ENCODE measurements at regions not wholly inside any gene's neighbourhood (a gene's known extent, or its start where the extent isn't known, plus 50 kb on each side); places are given as distances from the start of the nearest gene placed in this dataset.

- no peak for TF ChIP-seq MTA1 (CRISPR knock-in tag; IDR thresholded peaks at IDR 0.05; ENCODE audit: borderline replicate concordance)
- TF ChIP-seq DPF2 (CRISPR knock-in tag; IDR thresholded peaks at IDR 0.05; ENCODE audit: borderline replicate concordance, low read depth), result no peak
- no peak for TF ChIP-seq SP1 (IDR thresholded peaks at IDR 0.05)
- no peak for TF ChIP-seq SP1 (CRISPR knock-in tag; IDR thresholded peaks at IDR 0.05)
- no peak for TF ChIP-seq ZSCAN31 (CRISPR knock-in tag; IDR thresholded peaks at IDR 0.05; ENCODE audit: low read depth)
- no peak for TF ChIP-seq ZMYM2 (CRISPR knock-in tag; IDR thresholded peaks at IDR 0.05)
- no peak for TF ChIP-seq HNF4A (CRISPR knock-in tag; IDR thresholded peaks at IDR 0.05)
Observed at GRCh38 chr5:8700222-8700621, 831.3 kb downstream of the MTRR start (continued).

- Histone ChIP-seq H2AFZ (ENCODE audit: low read length) (no peak overlapping the region), H3K79me2 (ENCODE audit: insufficient read depth, low read length) (no peaks in the 10 kb centered on the region), H4K20me1 (ENCODE audit: insufficient read depth, low read length) (no peaks in the 10 kb centered on the region), H3K9ac (ENCODE audit: insufficient read depth, low read depth, low read length) (no peak overlapping the region), H3K4me2 (ENCODE audit: low read depth, low read length) (no peak overlapping the region), H3K9me3 (ENCODE audit: low read length) (peaks cover 63% of the 10 kb centered on the region), H3K4me1 (ENCODE audit: insufficient read depth, low read length) (no peaks in the 10 kb centered on the region), H3K36me3 (replicated peaks in 1 of 2; ENCODE audit: control insufficient read depth in 1 of 2, insufficient read depth in 2 of 2, low read length in 2 of 2) (no peaks in the 10 kb centered on the region), H3K27ac (ENCODE audit: extremely low read length, insufficient read depth, low read length) (no peak overlapping the region), H3K27me3 (ENCODE audit: control insufficient read depth in 1 of 2, insufficient read depth in 2 of 2, low read length in 2 of 2) (no peaks in the 10 kb centered on the region), H3K4me3 (replicated peaks in 1 of 3; ENCODE audit: insufficient read depth in 1 of 3, low read depth in 2 of 3, low read length in 3 of 3) (no peak overlapping the region)
- intact Hi-C loops (cut with micrococcal nuclease; ENCODE audit: unreplicated experiment) (no loop called here), in situ Hi-C loops (cut with HindIII; ENCODE audit: extremely low pct_ligation_motif_present, low pct_unique_long_range_greater_than_20kb) (no loop called here)
- no peak for FAIRE-seq
- POLR2A ChIA-PET, result no interaction called here
- no peak for TF ChIP-seq ZBTB20 (CRISPR knock-in tag; IDR thresholded peaks at IDR 0.05; ENCODE audit: borderline replicate concordance, low read depth)
- no peak for TF ChIP-seq THAP9 (CRISPR knock-in tag; IDR thresholded peaks at IDR 0.05; ENCODE audit: borderline replicate concordance)
- no peak for TF ChIP-seq NR2F1 (CRISPR knock-in tag; IDR thresholded peaks at IDR 0.05)
- TF ChIP-seq ZNF512B (CRISPR knock-in tag; IDR thresholded peaks at IDR 0.05; ENCODE audit: borderline replicate concordance), result no peak
- no peak for TF ChIP-seq THRA (CRISPR knock-in tag; IDR thresholded peaks at IDR 0.05; ENCODE audit: borderline replicate concordance)
- no peak for TF ChIP-seq GATAD2A (CRISPR knock-in tag; IDR thresholded peaks at IDR 0.05)
- WGBS (ENCODE audit: low lambda C conversion rate), result 42% methylated on average over 7 of the region's 7 CpGs
- DNase-seq (ENCODE audit: low spot score), result no peak
- CTCF ChIA-PET (ENCODE audit: low intra/inter-chr PET ratio, low total read pairs), result no interaction called here
- no peak for ATAC-seq
- no TSS peak for BruUV-seq (replicated peaks)
Observed at GRCh38 chr5:8700671-8701070, 831.7 kb downstream of the MTRR start.
